NB4 (cell line): ENCODE measurements at regions not wholly inside any gene's neighbourhood (a gene's known extent, or its start where the extent isn't known, plus 50 kb on each side); places are given as distances from the start of the nearest gene placed in this dataset.

Experiments used
- CTCF ChIP-seq: IDR thresholded peaks from one replicate; pipeline ENCODE4 v1.5.1; 2012; ENCODE audit warnings: low read depth, low read length
- MYC ChIP-seq: IDR thresholded peaks from 2 replicates; pipeline ENCODE4 v1.6.1; 2011; ENCODE audit warnings: low read depth, low read length
- POLR2A ChIP-seq: IDR thresholded peaks from 2 replicates; pipeline ENCODE4 v1.6.1; 2011; ENCODE audit warnings: mild to moderate bottlenecking; ENCODE audit not compliant: insufficient read length; ENCODE audit errors: extremely low read depth

DNA sequence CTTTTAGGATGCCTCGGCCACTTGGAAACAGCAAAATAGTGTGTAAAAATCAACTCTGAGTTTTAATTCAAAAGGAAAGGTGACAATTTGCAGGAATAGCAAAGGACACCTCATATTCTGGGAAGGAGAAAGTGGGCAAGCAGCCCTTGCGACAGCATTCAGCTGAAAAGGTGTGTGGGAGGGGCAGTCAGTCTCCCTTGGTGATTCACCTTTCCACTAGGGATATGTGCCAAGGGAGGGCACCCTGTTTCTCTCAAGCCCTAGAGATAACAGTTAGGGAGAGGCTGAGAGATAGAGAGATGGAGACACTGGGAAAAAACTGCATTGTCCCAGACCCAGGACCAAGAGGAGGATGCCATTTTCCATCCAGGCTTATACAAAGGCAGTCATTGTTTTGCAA lies 228.1 kb downstream of the EPM2A start:
- TF ChIP-seq POLR2A (no peak), CTCF (no peak), MYC (no peak)
